Body of pancreas (tissue), 4 donors: ENCODE measurements at regions not wholly inside any gene's neighbourhood (a gene's known extent, or its start where the extent isn't known, plus 50 kb on each side); places are given as distances from the start of the nearest gene placed in this dataset.
A peak's percentile ranks its signal among the peaks of the same experiment; 100 is the strongest.

Experiments used
- ATAC-seq: fragments of 150-250 bp; one replicate; pipeline ENCODE4 v1.9.1; 2016
- DNase-seq, 4 donors: peaks; one replicate each; pipeline ENCODE4 v3.0.0-alpha.2; 2019
- H3K27ac ChIP-seq, 4 donors: fragments of 200-600 bp; sonication (generic); 1 replicate in 3 of 4; 2 replicates in 1 of 4; pipeline versions ENCODE4 v1.5.1 to v1.6.1; 2016 to 2019; ENCODE audit warnings: mild to moderate bottlenecking in 1 of 4, mixed read lengths in 1 of 4, moderate library complexity in 1 of 4
- H3K27me3 ChIP-seq, 2 donors: fragments of 200-600 bp; sonication (generic); one replicate each; pipeline ENCODE4 v1.6.0; 2016; ENCODE audit warnings: mild to moderate bottlenecking in 1 of 2
- H3K36me3 ChIP-seq, 2 donors: fragments of 200-600 bp; sonication (generic); replicated peaks in 1 of 2; 2 replicates each; pipeline ENCODE4 v1.5.1; 2016; ENCODE audit warnings: low read depth in 2 of 2; ENCODE audit not compliant: insufficient read depth in 1 of 2
- H3K4me1 ChIP-seq: fragments of 200-600 bp; sonication (generic); one replicate; pipeline ENCODE4 v1.6.0; 2016
- H3K4me3 ChIP-seq, 2 donors: fragments of 200-600 bp; sonication (generic); 1 replicate in 1 of 2; 2 replicates in 1 of 2; pipeline ENCODE4 v1.5.1; 2016 to 2019
- H3K9me3 ChIP-seq, 3 donors: fragments of 200-600 bp; sonication (generic); 1 replicate in 2 of 3; 2 replicates in 1 of 3; pipeline ENCODE4 v1.5.1; 2016
- CTCF ChIP-seq, 7 experiments: fragments of 450-650 bp in 4 of 7; fragments of 200-600 bp in 3 of 7; sonication (generic) in 3 of 7; IDR thresholded peaks; one replicate each; pipeline ENCODE4 v1.5.1; 2016 to 2019; ENCODE audit warnings: antibody characterized with exemption in 7 of 7
- POLR2A ChIP-seq, 3 donors: fragments of 450-650 bp; IDR thresholded peaks; one replicate each; pipeline ENCODE4 v1.6.1; 2016; ENCODE audit warnings: antibody characterized with exemption in 3 of 3, mild to moderate bottlenecking in 2 of 3
- WGBS, 2 donors: methylation state at CpG; one replicate each; pipeline ENCODE4 v1.1.5; 2017; 5-methylcytosine and 5-hydroxymethylcytosine counted together
- intact Hi-C: fragments of 100-400 bp; cut with DNase I; formaldehyde crosslinking; loops from one replicate; pipeline ENCODE4 v1.15.1; 2023

- Histone ChIP-seq H3K4me1 (no peaks in the 10 kb centered on the region), H3K9me3 (peaks cover 0 to 9% (median 0%) of the 10 kb centered on the region in 3 donors), H3K36me3 (no peaks in the 10 kb centered on the region), H3K4me3 (no peak overlapping the region), H3K27me3 (no peaks in the 10 kb centered on the region), H3K27ac (no peak overlapping the region)
- WGBS, 2 donors: 81 to 84% methylated on average over 6 of the region's 6 CpGs
- TF ChIP-seq POLR2A (IDR thresholded peaks at IDR 0.05) (no peak), CTCF (IDR thresholded peaks at IDR 0.05) (no peak)
- ATAC-seq (peak; percentile 39), DNase-seq (no peak)
- intact Hi-C loops: no loop called here
These were observed 70.3 kb upstream of the SH3PXD2B start for GRCh38 chr5:172524573-172525021.

- no peaks in the 10 kb centered on the region for H3K4me1 ChIP-seq
- no peak for TF ChIP-seq CTCF (IDR thresholded peaks at IDR 0.05)
- TF ChIP-seq POLR2A (IDR thresholded peaks at IDR 0.05): no peak
- H3K36me3 ChIP-seq: no peaks in the 10 kb centered on the region
- peaks cover 0 to 9% (median 0%) of the 10 kb centered on the region in 3 donors for H3K9me3 ChIP-seq
- DNase-seq: peak in 2 of 4 donors; percentile 24 to 26
- intact Hi-C loops: no loop called here
- no peak overlapping the region for H3K4me3 ChIP-seq
- 81 to 87% methylated on average over 6 of the region's 6 CpGs for WGBS, 2 donors
- ATAC-seq: peak; percentile 64
- H3K27me3 ChIP-seq: no peaks in the 10 kb centered on the region
- no peak overlapping the region for H3K27ac ChIP-seq
These were observed 68.9 kb upstream of the SH3PXD2B start for GRCh38 chr5:172523146-172523745.

- ATAC-seq (no peak), DNase-seq (no peak)
- peaks cover 0 to 9% (median 0%) of the 10 kb centered on the region in 3 donors for H3K9me3 ChIP-seq
- no peak overlapping the region for H3K4me3 ChIP-seq
- TF ChIP-seq CTCF (IDR thresholded peaks at IDR 0.05): no peak
- no peak for TF ChIP-seq POLR2A (IDR thresholded peaks at IDR 0.05)
- no peaks in the 10 kb centered on the region for H3K4me1 ChIP-seq
- no peaks in the 10 kb centered on the region for H3K36me3 ChIP-seq
- H3K27ac ChIP-seq: no peak overlapping the region
- intact Hi-C loops: no loop called here
- no peaks in the 10 kb centered on the region for H3K27me3 ChIP-seq
- 66 to 78% methylated on average over 3 of the region's 3 CpGs for WGBS, 2 donors
These were observed 67.1 kb upstream of the SH3PXD2B start for GRCh38 chr5:172521338-172521932.

- no peak for ATAC-seq
- Histone ChIP-seq H3K4me3 (no peak overlapping the region), H3K27me3 (peaks cover 0 to 4% of the 10 kb centered on the region in 2 donors), H3K4me1 (no peaks in the 10 kb centered on the region), H3K36me3 (no peaks in the 10 kb centered on the region), H3K9me3 (no peaks in the 10 kb centered on the region), H3K27ac (no peak overlapping the region)
- intact Hi-C loops: no loop called here
- TF ChIP-seq CTCF (IDR thresholded peaks at IDR 0.05) (no peak), POLR2A (IDR thresholded peaks at IDR 0.05) (no peak)
- no peak for DNase-seq
These were observed 57.6 kb upstream of the SH3PXD2B start for GRCh38 chr5:172511952-172512351.

DNA sequence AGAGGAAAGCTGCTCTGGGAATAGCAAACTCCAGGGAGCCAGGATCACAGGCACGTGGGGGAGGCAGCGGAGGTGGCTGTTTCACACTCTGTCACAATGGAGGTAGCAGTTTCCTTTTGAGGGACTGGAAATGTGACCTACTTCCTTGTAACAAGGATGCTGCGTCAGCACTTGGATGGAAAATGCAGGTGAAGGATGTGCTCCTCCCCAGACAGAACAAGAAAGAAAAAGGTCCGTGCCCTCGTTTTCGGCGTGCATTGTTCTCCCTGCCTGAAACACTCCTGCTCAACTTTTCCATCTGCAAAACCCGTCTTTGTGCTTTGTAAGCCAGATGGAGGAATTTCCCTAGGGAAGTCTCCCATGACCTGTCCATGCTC, 55.1 kb upstream of the SH3PXD2B start:
- ATAC-seq (peak; percentile 18), DNase-seq (no peak)
- H3K27me3 ChIP-seq: peaks cover 0 to 4% of the 10 kb centered on the region in 2 donors
- H3K27ac ChIP-seq: no peak overlapping the region
- intact Hi-C loops: no loop called here
- H3K4me3 ChIP-seq: no peak overlapping the region
- no peaks in the 10 kb centered on the region for H3K4me1 ChIP-seq
- H3K9me3 ChIP-seq: no peaks in the 10 kb centered on the region
- 63 to 73% methylated on average over 8 of the region's 8 CpGs for WGBS, 2 donors
- TF ChIP-seq CTCF (IDR thresholded peaks at IDR 0.05) (no peak), POLR2A (IDR thresholded peaks at IDR 0.05) (no peak)
- no peaks in the 10 kb centered on the region for H3K36me3 ChIP-seq
